Smooth muscle cell (in vitro differentiated cells): ENCODE measurements at regions not wholly inside any gene's neighbourhood (a gene's known extent, or its start where the extent isn't known, plus 50 kb on each side); places are given as distances from the start of the nearest gene placed in this dataset.
"Not testable (repeated sequence)": the region's sequence is repeated elsewhere in the genome, so short reads cannot be mapped to it uniquely, and the experiment has no call there.

ENCODE experiments used
- DNase-seq: peaks from one replicate; lab custom pipeline; 2025; ENCODE audit not compliant: unreplicated experiment; lab: John Stamatoyannopoulos, UW
- H2AFZ ChIP-seq: fragments of 200-600 bp; sonication (generic); 2 replicates; pipeline ENCODE4 v1.6.0; 2016; ENCODE audit warnings: antibody characterized with exemption, low read depth, mild to moderate bottlenecking
- H3F3A ChIP-seq: fragments of 200-600 bp; sonication (generic); 2 replicates; pipeline ENCODE4 v1.6.0; 2017; ENCODE audit warnings: antibody characterized with exemption, low read depth
- H3K27ac ChIP-seq: fragments of 200-600 bp; sonication (generic); 2 replicates; pipeline ENCODE4 v1.5.1; 2016; ENCODE audit warnings: low read depth, mild to moderate bottlenecking
- H3K27me3 ChIP-seq: fragments of 200-600 bp; sonication (generic); 2 replicates; pipeline ENCODE4 v1.6.1; 2016; ENCODE audit warnings: low read depth, mild to moderate bottlenecking
- H3K36me3 ChIP-seq: fragments of 200-600 bp; sonication (generic); 2 replicates; pipeline ENCODE4 v1.5.1; 2016; ENCODE audit warnings: low read depth
- H3K4me1 ChIP-seq: fragments of 200-600 bp; sonication (generic); 2 replicates; pipeline ENCODE4 v1.5.1; 2016; ENCODE audit warnings: low read depth
- H3K4me2 ChIP-seq: fragments of 200-600 bp; sonication (generic); 2 replicates; pipeline ENCODE4 v1.6.0; 2016; ENCODE audit warnings: mild to moderate bottlenecking
- H3K4me3 ChIP-seq: fragments of 200-600 bp; sonication (generic); 2 replicates; pipeline ENCODE4 v1.5.1; 2016; ENCODE audit warnings: mild to moderate bottlenecking
- H3K79me2 ChIP-seq: fragments of 200-600 bp; sonication (generic); 2 replicates; pipeline ENCODE4 v1.6.0; 2016; ENCODE audit warnings: low read depth, mild to moderate bottlenecking
- H3K9ac ChIP-seq: fragments of 200-600 bp; sonication (generic); 2 replicates; pipeline ENCODE4 v1.6.0; 2016; ENCODE audit warnings: low read depth
- H3K9me3 ChIP-seq: fragments of 200-600 bp; sonication (generic); replicated peaks from 2 replicates; pipeline ENCODE4 v1.5.1; 2016; ENCODE audit warnings: low read depth
- H4K20me1 ChIP-seq: fragments of 200-600 bp; sonication (generic); 2 replicates; pipeline ENCODE4 v1.6.0; 2016; ENCODE audit warnings: low read depth
- WGBS: methylation state at CpG from one replicate; pipeline ENCODE4 v1.1.7; 2016; ENCODE audit warnings: low lambda C conversion rate; 5-methylcytosine and 5-hydroxymethylcytosine counted together
- TF ChIP-seq, protein P1 (sequence below): fragments of 200-600 bp; sonication (generic); IDR thresholded peaks from 2 replicates; pipeline ENCODE4 v1.5.1; 2017; ENCODE audit warnings: borderline replicate concordance, mild to moderate bottlenecking, antibody characterized with exemption; ENCODE audit not compliant: insufficient read depth, poor library complexity, severe bottlenecking

DNA sequence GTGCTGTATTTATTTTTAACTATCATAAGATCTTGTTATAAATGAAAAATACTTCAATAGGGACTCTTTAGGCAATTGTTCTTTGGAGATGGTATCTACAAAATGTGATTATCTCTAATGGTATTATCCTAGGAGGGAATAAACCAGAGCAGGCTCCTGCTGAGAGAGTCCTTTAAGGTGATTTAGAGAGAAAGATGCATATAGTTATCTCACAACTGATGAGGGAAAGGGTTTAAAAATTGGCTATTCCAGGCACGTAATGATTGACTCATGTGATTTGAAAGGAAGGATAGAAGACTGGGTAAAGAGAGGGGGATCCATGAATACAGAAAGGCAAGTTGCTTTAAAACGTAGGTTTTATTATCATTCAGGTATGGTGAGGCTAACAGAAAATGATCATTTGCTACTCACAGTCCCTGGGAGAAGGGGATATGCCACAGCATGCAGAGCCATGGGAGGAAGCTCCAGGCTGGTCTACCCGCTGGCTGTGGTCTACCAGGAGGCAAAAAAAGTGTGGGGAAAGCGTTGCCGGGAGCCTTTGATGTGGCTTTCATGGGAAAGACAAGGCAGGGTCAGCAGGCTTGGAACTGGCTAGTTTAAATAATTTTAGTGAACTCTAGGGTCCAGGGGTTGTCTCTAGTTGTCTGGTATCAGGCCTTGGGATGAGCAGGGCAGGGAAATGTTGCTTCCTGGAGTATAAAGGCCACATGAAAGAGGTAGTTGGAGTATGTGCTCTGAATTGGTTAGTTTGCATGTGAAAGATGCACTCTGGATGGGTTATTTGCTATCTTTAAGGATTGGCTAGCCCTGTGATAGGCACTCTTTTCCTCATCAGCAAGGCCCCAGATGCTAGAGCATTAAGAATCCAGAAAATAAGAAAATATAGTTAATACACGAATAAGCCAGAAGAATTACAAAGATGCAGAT lies 798.4 kb upstream of the GRM7 start:
- 60% methylated on average over 6 of the region's 6 CpGs for WGBS
- no peaks in the 10 kb centered on the region for H3K4me1 ChIP-seq

DNA sequence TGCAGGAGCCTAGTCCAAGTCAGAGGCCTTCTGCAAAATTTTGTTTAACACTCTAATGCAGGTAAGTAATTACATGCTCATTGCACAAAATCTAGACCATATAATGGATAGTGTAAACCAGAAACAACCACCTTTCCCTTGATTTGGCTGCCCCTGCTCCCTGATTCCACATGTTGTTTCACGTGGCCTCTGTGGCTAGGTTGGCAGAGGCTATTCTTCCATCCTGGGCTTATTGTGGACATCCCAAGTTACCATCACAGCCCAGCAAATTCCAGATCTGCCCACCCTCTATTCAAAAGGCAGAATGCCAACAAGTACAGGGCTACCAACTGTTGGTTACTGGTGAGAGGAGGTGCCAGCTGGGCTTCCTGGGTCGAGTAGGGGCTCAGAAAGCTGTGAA lies 794.5 kb upstream of the GRM7 start:
- Histone ChIP-seq H3K4me2 (peak overlapping the region; percentile 81), H3K4me3 (peak overlapping the region; percentile 40), H3K27me3 (no peaks in the 10 kb centered on the region), H3F3A (no peaks in the 10 kb centered on the region), H3K79me2 (no peaks in the 10 kb centered on the region), H3K36me3 (no peaks in the 10 kb centered on the region), H3K27ac (no peak overlapping the region), H3K4me1 (no peaks in the 10 kb centered on the region), H4K20me1 (no peaks in the 10 kb centered on the region), H2AFZ (peak overlapping the region; percentile 88), H3K9ac (no peak overlapping the region), H3K9me3 (no peaks in the 10 kb centered on the region)
- no peak for DNase-seq
- TF ChIP-seq, protein P1, sequence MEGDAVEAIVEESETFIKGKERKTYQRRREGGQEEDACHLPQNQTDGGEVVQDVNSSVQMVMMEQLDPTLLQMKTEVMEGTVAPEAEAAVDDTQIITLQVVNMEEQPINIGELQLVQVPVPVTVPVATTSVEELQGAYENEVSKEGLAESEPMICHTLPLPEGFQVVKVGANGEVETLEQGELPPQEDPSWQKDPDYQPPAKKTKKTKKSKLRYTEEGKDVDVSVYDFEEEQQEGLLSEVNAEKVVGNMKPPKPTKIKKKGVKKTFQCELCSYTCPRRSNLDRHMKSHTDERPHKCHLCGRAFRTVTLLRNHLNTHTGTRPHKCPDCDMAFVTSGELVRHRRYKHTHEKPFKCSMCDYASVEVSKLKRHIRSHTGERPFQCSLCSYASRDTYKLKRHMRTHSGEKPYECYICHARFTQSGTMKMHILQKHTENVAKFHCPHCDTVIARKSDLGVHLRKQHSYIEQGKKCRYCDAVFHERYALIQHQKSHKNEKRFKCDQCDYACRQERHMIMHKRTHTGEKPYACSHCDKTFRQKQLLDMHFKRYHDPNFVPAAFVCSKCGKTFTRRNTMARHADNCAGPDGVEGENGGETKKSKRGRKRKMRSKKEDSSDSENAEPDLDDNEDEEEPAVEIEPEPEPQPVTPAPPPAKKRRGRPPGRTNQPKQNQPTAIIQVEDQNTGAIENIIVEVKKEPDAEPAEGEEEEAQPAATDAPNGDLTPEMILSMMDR: no peak
- 73% methylated on average over 2 of the region's 2 CpGs for WGBS

More for the DNA sequence above, 798.4 kb upstream of the GRM7 start:
- Histone ChIP-seq H3K9ac (no peak overlapping the region), H4K20me1 (no peaks in the 10 kb centered on the region), H2AFZ (no peak overlapping the region), H3K79me2 (no peaks in the 10 kb centered on the region), H3K4me3 (no peak overlapping the region), H3K36me3 (no peaks in the 10 kb centered on the region), H3K9me3 (no peaks in the 10 kb centered on the region), H3K27me3 (no peaks in the 10 kb centered on the region), H3F3A (no peaks in the 10 kb centered on the region), H3K4me2 (no peak overlapping the region), H3K27ac (no peak overlapping the region)
- no peak for DNase-seq
- TF ChIP-seq, protein P1: no peak

GRCh38 chr3:6066868-6067578 lies 793.9 kb upstream of the GRM7 start:
- DNase-seq, H4K20me1 ChIP-seq, H3K9me3 ChIP-seq, H3K27me3 ChIP-seq, H3K36me3 ChIP-seq, H3K9ac ChIP-seq, H3K27ac ChIP-seq, H3K79me2 ChIP-seq, H3F3A ChIP-seq, H3K4me1 ChIP-seq: not testable (repeated sequence)
- Histone ChIP-seq H3K4me2 (peak overlapping the region; percentile 81), H3K4me3 (peak overlapping the region; percentile 40), H2AFZ (peak overlapping the region; percentile 88)
- 16% methylated on average over 17 of the region's 17 CpGs for WGBS

GRCh38 chr3:6074952-6075351 lies 786.0 kb upstream of the GRM7 start:
- Histone ChIP-seq H3K27me3 (no peaks in the 10 kb centered on the region), H3F3A (no peaks in the 10 kb centered on the region), H3K4me1 (no peaks in the 10 kb centered on the region), H4K20me1 (no peaks in the 10 kb centered on the region), H2AFZ (no peak overlapping the region), H3K4me2 (no peak overlapping the region), H3K9ac (no peak overlapping the region), H3K36me3 (no peaks in the 10 kb centered on the region), H3K79me2 (no peaks in the 10 kb centered on the region), H3K9me3 (no peaks in the 10 kb centered on the region), H3K4me3 (no peak overlapping the region), H3K27ac (no peak overlapping the region)
- TF ChIP-seq, protein P1: no peak
- WGBS: 24% methylated on average over 2 of the region's 2 CpGs
- no peak for DNase-seq
